ENCODE measurements at regions not wholly inside any gene's neighbourhood (a gene's known extent, or its start where the extent isn't known, plus 50 kb on each side); places are given as distances from the start of the nearest gene placed in this dataset.

DNA sequence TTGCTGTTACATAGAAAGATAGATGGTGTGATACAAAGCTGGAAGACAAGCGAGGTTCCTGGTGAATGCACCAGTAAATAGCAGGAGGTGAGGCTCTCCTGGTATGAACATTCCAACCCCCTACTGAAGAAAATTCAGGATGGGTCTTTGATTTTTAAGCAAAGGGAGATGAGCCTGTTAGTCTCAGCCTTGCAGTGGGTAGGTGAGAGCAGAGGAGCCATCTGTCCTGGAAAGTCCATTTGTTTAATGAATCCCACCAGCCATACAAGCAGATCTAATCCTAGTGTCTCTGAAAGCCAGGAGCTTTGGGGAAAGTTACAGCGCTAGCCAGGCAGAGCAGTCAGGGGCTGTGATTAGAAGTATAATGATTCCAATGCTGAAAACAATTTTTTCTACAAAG lies 234.8 kb upstream of the FOXN3 start:
- no peak for TF ChIP-seq CTCF (IDR thresholded peaks at IDR 0.05; ENCODE audit: unreplicated experiment)
- Mint-ChIP-seq H3K27me3 (ENCODE audit: insufficient read depth, unreplicated experiment) (no peaks in the 10 kb centered on the region), H3K36me3 (ENCODE audit: insufficient read depth, unreplicated experiment) (no peaks in the 10 kb centered on the region), H3K27ac (ENCODE audit: low read depth, unreplicated experiment) (no peak overlapping the region), H3K4me3 (ENCODE audit: unreplicated experiment) (no peak overlapping the region), H3K9me3 (ENCODE audit: unreplicated experiment) (peaks cover under 1% of the 10 kb centered on the region), H3K4me1 (ENCODE audit: insufficient read depth, unreplicated experiment) (no peaks in the 10 kb centered on the region)
- intact Hi-C loops (cut with micrococcal nuclease) = no loop called here
- BruUV-seq (replicated peaks) = no TSS peak
- ChIA-PET CTCF (interaction anchor here (0.6 kb wide), 1 partner anchor 270 kb away, joined by 3 read pairs; no protein-coding TSS in a partner anchor), POLR2A (no interaction called here)
- DNase-seq (ENCODE audit: unreplicated experiment) = no peak

GRCh38 chr14:89650077-89650978 lies 233.3 kb upstream of the FOXN3 start:
- TF ChIP-seq CTCF (IDR thresholded peaks at IDR 0.05; ENCODE audit: unreplicated experiment) = no peak
- ChIA-PET CTCF (no interaction called here), POLR2A (no interaction called here)
- Mint-ChIP-seq H3K4me1 (ENCODE audit: insufficient read depth, unreplicated experiment) (no peaks in the 10 kb centered on the region), H3K27ac (ENCODE audit: low read depth, unreplicated experiment) (no peak overlapping the region), H3K4me3 (ENCODE audit: unreplicated experiment) (no peak overlapping the region), H3K27me3 (ENCODE audit: insufficient read depth, unreplicated experiment) (no peaks in the 10 kb centered on the region), H3K36me3 (ENCODE audit: insufficient read depth, unreplicated experiment) (no peaks in the 10 kb centered on the region), H3K9me3 (ENCODE audit: unreplicated experiment) (no peaks in the 10 kb centered on the region)
- no peak for DNase-seq (ENCODE audit: unreplicated experiment)
- no TSS peak for BruUV-seq (replicated peaks)
- intact Hi-C loops (cut with micrococcal nuclease) = no loop called here

GRCh38 chr14:89649451-89650075 lies 232.5 kb upstream of the FOXN3 start:
- TF ChIP-seq CTCF (IDR thresholded peaks at IDR 0.05; ENCODE audit: unreplicated experiment) = no peak
- no TSS peak for BruUV-seq (replicated peaks)
- no peak overlapping the region for H3K4me3 Mint-ChIP-seq (ENCODE audit: unreplicated experiment)
- CTCF ChIA-PET = no interaction called here
- H3K27me3 Mint-ChIP-seq (ENCODE audit: insufficient read depth, unreplicated experiment) = no peaks in the 10 kb centered on the region
- intact Hi-C loops (cut with micrococcal nuclease) = no loop called here
- H3K9me3 Mint-ChIP-seq (ENCODE audit: unreplicated experiment) = no peaks in the 10 kb centered on the region
- no peaks in the 10 kb centered on the region for H3K4me1 Mint-ChIP-seq (ENCODE audit: insufficient read depth, unreplicated experiment)
- H3K36me3 Mint-ChIP-seq (ENCODE audit: insufficient read depth, unreplicated experiment) = no peaks in the 10 kb centered on the region
- no peak for DNase-seq (ENCODE audit: unreplicated experiment)
- no peak overlapping the region for H3K27ac Mint-ChIP-seq (ENCODE audit: low read depth, unreplicated experiment)
- POLR2A ChIA-PET = no interaction called here

DNA sequence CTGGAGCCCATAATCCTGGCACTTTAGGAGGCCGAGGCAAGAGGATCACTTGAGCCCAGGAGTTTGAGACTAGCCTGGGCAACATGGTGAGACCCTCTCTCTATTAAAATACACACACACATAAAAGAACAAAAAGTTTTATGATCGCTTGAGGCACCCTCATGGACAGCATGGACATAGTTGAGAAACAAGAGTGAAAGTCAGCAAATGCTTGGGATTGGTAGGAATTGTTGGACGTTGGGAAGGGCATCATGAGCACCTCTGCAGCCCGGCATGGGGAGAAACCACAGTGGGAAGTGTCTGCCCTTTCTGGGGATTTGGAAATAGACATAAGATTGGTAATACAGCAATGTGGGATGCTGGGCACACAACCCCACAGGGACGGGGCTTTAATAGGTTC lies 231.9 kb upstream of the FOXN3 start:
- Mint-ChIP-seq H3K27me3 (ENCODE audit: insufficient read depth, unreplicated experiment) (no peaks in the 10 kb centered on the region), H3K36me3 (ENCODE audit: insufficient read depth, unreplicated experiment) (no peaks in the 10 kb centered on the region), H3K27ac (ENCODE audit: low read depth, unreplicated experiment) (no peak overlapping the region), H3K9me3 (ENCODE audit: unreplicated experiment) (no peaks in the 10 kb centered on the region), H3K4me3 (ENCODE audit: unreplicated experiment) (no peak overlapping the region), H3K4me1 (ENCODE audit: insufficient read depth, unreplicated experiment) (no peaks in the 10 kb centered on the region)
- DNase-seq (ENCODE audit: unreplicated experiment) = no peak
- ChIA-PET POLR2A (no interaction called here), CTCF (no interaction called here)
- intact Hi-C loops (cut with micrococcal nuclease) = no loop called here
- BruUV-seq (replicated peaks) = no TSS peak
- TF ChIP-seq CTCF (IDR thresholded peaks at IDR 0.05; ENCODE audit: unreplicated experiment) = no peak
